Panc1 (cell line): ENCODE measurements at regions not wholly inside any gene's neighbourhood (a gene's known extent, or its start where the extent isn't known, plus 50 kb on each side); places are given as distances from the start of the nearest gene placed in this dataset.

Experiments
- CTCF ChIP-seq: fragments of 450-650 bp; IDR thresholded peaks from 2 replicates; pipeline ENCODE4 v1.5.1; 2017; ENCODE audit warnings: mild to moderate bottlenecking
- POLR2AphosphoS5 ChIP-seq: IDR thresholded peaks from 2 replicates; pipeline ENCODE4 v1.6.1; 2012; ENCODE audit warnings: mild to moderate bottlenecking, low read depth, low read length, moderate library complexity
- REST ChIP-seq, 2 experiments: IDR thresholded peaks; 2 replicates each; pipeline ENCODE4 v1.6.1; 2011 to 2012; ENCODE audit warnings: low read depth in 2 of 2, control low read depth in 1 of 2, low read length in 1 of 2, mild to moderate bottlenecking in 1 of 2, moderate library complexity in 1 of 2; ENCODE audit not compliant: insufficient read depth in 1 of 2
- SIN3A ChIP-seq: IDR thresholded peaks from 2 replicates; pipeline ENCODE4 v1.6.1; 2012; ENCODE audit warnings: low read depth, mild to moderate bottlenecking, low read length, moderate library complexity, borderline replicate concordance; ENCODE audit not compliant: insufficient read depth
- TCF7L2 ChIP-seq: IDR thresholded peaks from 2 replicates; pipeline ENCODE4 v1.6.1; 2011; ENCODE audit warnings: mild to moderate bottlenecking, low read depth, low read length, inconsistent platforms

- TF ChIP-seq CTCF, result no peak
- TF ChIP-seq POLR2AphosphoS5, result no peak
- TF ChIP-seq SIN3A, result no peak
- TF ChIP-seq REST (IDR thresholded peaks at IDR 0.05; ENCODE audit: insufficient read depth in 1 of 2, low read depth in 2 of 2, low read length in 1 of 2), result no peak
- no peak for TF ChIP-seq TCF7L2
Observed at GRCh38 chr5:35468811-35469210, 148.9 kb upstream of the SPEF2 start.
